NCI-H748 treated with DMSO at 0.1 percent for 48 hours (cell line): ENCODE measurements at regions not wholly inside any gene's neighbourhood (a gene's known extent, or its start where the extent isn't known, plus 50 kb on each side); places are given as distances from the start of the nearest gene placed in this dataset.
A peak's percentile ranks its signal among the peaks of the same experiment; 100 is the strongest.

ENCODE experiments used
- DNase-seq: peaks from one replicate; lab custom pipeline; 2025; lab: John Stamatoyannopoulos, UW

DNA sequence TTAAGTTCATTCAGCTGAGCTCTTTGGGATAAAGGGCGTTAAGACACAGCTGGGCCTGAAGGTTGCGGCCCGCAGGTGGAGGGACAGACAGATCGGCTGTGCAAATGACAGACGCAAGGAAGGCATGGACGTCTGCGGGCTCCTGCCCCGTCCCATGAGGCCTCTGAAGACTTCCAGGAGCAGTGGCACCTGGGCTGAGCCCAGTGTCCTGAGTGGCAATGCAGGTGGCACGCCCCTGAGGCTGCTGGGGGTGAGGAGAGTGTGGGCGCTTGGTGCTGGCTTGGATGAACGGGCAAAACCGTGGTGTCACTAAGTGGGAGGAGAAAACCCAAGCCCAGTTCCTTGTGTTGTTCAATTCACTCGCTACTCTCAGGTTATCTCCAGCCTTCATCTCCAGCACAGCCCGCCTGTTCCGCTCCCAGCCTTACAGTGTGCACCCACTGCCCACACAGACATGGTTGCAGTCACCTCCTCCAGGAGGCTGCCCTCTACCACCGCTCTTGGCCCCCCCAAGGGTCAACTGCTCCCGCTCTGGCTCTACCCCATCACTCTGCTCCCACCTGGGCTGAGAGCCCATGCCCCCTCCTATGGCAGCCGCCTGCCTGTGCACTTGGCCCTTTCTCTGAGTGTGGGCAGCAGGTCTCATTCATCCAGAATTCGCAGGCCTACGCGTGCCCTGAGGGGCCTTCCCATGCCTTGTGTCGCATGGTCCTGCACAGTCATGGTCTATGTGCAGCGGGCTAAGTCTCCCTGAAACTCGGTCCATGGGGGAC, 50.3 kb downstream of the PTGR3 start:
- DNase-seq: no peak

GRCh38 chr18:75157851-75158250, 51.1 kb downstream of the PTGR3 start:
- no peak for DNase-seq

DNA sequence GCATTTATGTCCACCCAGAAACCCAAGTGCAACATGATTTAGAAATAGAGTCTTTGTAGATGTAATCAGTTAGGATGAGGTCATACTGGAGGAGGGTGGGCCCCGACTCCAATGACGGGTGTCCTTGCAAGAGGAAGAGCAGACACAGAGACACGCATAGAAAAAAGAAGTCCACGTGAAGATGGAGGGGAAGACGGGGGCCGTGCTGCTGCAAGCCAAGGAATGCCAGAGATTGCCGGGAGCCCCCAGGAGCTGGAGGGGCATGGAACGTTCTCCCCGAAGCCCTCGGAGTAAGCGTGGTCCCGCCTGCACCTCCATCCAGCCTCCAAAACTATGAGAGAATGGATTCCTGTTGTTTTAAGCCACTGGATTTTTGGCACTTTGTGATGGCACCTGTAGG, 51.6 kb downstream of the PTGR3 start:
- no peak for DNase-seq

DNA sequence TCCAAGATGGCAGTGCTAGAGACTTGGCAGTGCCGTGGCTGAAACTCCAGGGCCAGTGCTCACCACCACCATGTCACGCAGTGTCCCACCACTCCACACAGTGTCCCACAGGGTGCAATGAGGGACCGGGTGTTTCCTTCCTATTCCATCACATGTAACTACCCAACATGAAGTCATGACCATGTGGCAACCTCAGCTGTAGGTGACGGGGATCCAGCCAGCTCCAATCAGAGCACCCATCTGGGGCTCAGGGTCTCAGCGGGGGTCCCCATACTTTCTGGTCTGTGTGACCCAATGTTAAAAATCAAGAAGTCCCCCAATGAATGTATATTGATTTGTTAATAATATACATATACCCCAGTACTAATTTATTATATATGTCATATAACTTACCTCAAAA, 52.1 kb downstream of the PTGR3 start:
- no peak for DNase-seq

DNA sequence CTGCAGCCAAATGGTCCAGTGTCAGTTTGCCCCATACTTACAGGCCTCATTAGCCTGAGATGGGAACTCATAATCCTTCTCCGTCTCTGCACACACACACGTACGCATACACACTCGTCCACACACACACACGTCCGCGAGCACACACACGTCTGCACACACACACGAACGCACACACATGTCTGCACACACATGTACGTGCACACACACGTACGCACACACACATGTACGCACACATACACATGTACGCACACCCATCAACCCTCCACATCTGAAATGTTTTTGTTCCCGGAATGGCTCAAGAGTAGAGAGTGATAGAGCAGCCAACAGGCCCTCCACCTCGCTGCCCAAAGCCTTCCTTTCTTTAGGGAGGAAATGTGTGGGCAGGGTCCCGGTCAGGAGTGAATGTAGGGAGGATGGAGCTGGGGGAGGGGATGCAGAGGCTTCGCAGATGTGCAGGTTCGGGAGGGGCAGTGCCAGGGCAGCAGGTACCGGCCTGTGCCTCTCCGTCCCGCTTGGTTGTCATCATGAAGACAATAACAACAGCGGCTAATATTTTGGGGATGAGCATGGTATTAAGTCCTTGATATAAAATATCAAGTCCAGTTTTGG, 52.7 kb downstream of the PTGR3 start:
- no peak for DNase-seq

GRCh38 chr18:75154997-75155396, 53.9 kb downstream of the PTGR3 start:
- DNase-seq: no peak

DNA sequence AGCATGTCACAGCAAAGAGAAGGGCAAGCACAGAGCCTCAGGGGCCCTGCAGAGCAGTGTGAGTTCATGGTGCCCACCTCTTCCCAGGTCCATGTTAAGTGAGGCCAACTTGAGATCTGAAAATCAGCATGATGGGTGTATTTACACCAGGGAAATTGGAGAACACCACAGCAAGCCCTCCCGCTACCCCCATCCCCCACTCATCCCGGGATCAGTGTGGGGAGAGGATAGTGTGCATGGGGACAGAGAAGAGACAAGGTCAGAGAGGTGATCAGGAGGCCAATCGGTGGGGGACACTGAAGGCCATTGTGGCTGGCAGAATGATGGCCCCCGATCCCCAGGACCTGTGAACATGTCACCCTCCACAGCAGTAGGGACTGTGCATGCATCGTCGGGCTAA, 54.7 kb downstream of the PTGR3 start:
- no peak for DNase-seq

- DNase-seq: no peak
Observed at GRCh38 chr18:75143851-75144250, 65.1 kb downstream of the PTGR3 start.

DNA sequence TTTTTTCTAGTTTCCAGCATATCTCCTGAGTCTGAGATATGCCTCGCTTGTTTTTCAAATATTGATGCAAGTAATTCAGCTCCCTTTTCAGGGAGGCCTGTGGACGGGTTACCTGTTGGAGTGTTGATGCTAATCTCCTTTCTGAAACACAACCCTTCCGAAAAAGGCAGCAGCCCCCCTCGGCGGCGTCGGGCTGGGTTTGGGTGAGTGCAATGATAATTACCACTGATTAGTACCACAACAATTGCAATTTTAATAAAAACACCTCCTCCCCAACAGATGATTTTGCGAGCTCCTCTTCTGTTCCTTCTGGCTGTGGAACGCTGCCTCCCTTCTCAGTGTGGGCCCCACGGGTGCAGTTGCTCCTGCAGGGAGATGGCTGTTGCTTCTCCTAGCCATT, 66.3 kb downstream of the PTGR3 start:
- DNase-seq: no peak

- no peak for DNase-seq
Observed at GRCh38 chr18:75141734-75142133, 67.2 kb downstream of the PTGR3 start.

- no peak for DNase-seq
Observed at GRCh38 chr18:75141166-75141565, 67.8 kb downstream of the PTGR3 start.

DNA sequence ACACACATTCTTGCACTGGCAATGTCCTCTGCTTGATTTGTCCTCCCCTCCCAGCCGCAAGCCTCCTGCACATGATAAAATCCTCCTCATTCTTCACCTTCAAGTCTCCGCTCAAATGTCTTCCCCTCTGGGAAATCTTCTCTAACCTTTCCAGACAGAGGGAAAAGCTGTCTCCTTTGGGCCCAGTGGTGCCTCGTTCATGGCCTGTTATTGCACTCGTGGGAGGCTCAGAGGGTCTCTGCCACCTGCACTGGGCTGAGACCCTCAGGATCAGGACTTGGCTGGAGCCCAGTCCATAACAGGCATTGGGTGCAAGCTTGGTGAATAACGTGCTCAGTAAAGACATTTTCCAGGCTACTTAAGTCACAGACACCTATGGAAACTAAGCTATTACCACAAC, 68.6 kb downstream of the PTGR3 start:
- DNase-seq: no peak

GRCh38 chr18:75139226-75139911, 69.6 kb downstream of the PTGR3 start:
- peak; percentile 30 for DNase-seq

- no peak for DNase-seq
Observed at GRCh38 chr18:75137346-75137877, 71.5 kb downstream of the PTGR3 start.

DNA sequence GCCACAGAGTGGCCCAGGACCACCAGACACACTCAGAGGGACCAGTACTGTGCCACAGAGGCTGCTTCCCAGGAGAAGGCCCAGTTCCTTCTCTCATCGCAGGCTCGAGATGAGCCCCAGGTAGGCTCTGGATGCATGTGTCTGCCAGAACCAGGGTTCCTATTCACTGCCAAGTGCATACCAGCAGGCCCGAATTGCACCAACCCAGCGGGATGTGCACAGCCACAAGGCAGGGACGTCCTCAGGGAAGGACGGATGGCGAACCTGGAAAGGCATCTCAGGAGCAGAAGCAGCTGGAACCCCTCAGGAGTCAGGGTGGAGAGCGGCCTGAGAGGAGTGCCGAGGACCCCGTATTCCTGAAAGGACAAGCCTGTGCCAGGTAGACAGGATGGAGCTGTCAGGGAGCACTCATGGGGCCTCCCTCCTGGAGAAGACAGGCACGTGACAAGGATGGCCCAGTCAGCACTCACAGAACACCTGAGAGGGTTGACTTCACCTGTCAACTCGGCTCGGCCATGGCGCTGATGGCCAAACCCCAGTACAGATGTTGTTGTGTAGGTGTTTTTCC, 73.7 kb downstream of the PTGR3 start:
- no peak for DNase-seq

DNA sequence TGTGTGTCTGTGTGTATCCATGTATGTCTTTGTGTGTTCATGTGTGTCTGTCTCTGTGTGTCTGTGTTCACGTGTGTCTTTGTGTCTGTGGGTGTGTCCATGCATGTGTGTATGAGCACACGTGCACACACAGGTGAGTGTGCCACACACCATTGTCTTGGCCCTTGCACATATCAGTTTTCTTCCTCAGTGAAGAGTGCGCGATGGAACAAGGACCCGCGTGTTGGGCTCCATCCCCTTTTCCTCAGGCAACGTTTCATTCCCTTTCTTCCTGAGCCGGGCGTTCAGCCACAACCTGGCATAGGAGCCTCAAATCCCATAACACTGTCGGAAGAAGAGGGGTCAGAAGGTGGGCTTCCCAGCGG, 74.3 kb downstream of the PTGR3 start:
- DNase-seq: no peak

DNA sequence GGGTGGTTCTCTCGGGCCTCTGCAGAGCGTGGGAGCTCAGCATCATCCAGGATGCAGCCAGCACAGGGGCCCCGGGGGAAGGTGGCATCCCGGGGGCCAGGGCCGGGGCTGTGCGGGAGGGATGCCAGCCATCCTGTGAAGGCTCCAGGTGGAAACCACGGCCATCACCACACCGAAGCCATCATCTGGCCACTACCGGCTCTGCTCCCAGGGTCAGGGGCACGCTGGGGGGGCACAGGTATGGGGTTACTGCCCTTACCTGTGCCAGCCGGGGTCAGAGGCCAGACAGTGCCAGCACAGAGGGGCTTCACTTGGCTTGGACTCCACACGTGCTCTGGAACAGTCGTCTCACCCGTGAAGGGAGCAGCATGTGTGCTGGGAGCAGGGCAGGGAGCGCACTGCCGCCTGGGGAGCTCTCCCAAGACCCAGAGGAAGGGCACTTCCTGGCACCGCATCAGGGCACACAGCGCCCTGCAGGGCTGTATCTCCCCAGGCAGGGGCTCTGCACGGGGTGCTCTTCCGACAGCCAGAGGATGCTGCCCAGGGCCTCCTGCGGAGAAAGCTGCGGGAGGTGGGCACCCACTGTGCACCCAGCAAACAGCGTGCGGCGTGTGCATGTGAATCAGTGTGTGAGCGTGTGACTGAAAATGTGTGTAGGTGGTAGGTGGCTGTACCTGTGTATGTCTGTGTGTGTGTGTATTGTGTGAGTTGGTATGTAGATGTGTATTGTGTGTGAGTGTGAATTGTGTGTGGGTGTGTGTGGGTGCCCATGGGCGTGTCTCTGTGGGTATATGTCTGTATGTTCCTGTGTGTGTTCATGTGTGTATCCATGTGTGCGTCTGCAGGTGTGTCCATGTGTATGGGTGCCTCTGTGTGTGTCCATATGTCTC, 75.0 kb downstream of the PTGR3 start:
- DNase-seq: no peak

DNA sequence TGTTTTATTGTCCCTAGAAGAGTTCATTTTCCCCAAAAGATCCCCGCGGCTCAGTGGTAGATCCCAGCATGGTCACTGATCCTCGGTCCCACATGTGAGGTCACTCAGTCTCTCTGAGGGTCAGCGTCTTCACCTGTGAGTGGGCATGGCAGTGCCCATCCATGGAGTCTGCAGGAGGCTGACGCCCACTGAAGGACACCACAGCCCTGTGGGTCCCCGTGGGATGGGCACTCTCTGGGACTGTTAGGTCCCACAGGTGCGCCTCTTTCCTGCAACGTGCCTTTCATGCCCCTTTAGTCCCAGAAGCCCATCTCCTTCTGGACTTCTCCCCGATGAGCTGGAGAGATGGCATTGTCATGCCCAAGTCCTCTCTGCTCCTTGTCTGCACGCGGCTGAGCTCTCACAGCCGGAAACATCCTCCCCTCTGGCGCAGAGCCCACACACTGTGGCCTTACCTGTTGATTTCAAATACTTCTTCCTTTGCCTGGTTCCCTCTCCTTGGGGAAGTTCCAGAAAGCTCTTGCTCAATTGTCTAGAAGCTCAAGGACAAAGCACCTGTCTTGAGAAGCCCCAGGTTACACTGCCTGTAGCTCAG, 75.9 kb downstream of the PTGR3 start:
- no peak for DNase-seq

- no peak for DNase-seq
Observed at GRCh38 chr18:75132098-75132870, 76.7 kb downstream of the PTGR3 start.

- no peak for DNase-seq
Observed at GRCh38 chr18:75131381-75132000, 77.4 kb downstream of the PTGR3 start.
